Uterus (tissue), 3 donors: ENCODE measurements at regions not wholly inside any gene's neighbourhood (a gene's known extent, or its start where the extent isn't known, plus 50 kb on each side); places are given as distances from the start of the nearest gene placed in this dataset.

Experiments
- DNase-seq, 2 donors: peaks; one replicate each; pipeline ENCODE4 v3.0.0-alpha.2; 2019 to 2020
- H3K27ac ChIP-seq, 2 donors: fragments of 200-600 bp; sonication (generic); 1 replicate in 1 of 2; 2 replicates in 1 of 2; pipeline ENCODE4 v1.5.1; 2016 to 2018
- H3K27me3 ChIP-seq, 2 donors: fragments of 200-600 bp; sonication (generic); one replicate each; pipeline ENCODE4 v1.5.1; 2018 to 2019; ENCODE audit warnings: control low read depth in 1 of 2
- H3K36me3 ChIP-seq, 2 donors: fragments of 200-600 bp; sonication (generic); one replicate each; pipeline ENCODE4 v1.5.1; 2019; ENCODE audit warnings: control low read depth in 1 of 2
- H3K4me1 ChIP-seq, 2 donors: fragments of 200-600 bp; sonication (generic); one replicate each; pipeline ENCODE4 v1.5.1; 2018 to 2019; ENCODE audit warnings: control low read depth in 1 of 2
- H3K4me3 ChIP-seq, 2 donors: fragments of 200-600 bp; sonication (generic); 1 replicate in 1 of 2; 2 replicates in 1 of 2; pipeline ENCODE4 v1.5.1; 2018 to 2019; ENCODE audit warnings: mild to moderate bottlenecking in 1 of 2
- H3K9me3 ChIP-seq, 2 donors: fragments of 200-600 bp; sonication (generic); one replicate each; pipeline ENCODE4 v1.5.1; 2019; ENCODE audit warnings: control low read depth in 1 of 2
- POLR2A ChIP-seq, 2 donors: fragments of 450-650 bp; IDR thresholded peaks; one replicate each; pipeline ENCODE4 v1.6.1; 2016; ENCODE audit warnings: antibody characterized with exemption in 2 of 2, mild to moderate bottlenecking in 1 of 2, moderate library complexity in 1 of 2
- intact Hi-C: fragments of 100-400 bp; cut with DNase I; formaldehyde crosslinking; loops from one replicate; pipeline ENCODE4 v1.15.1; 2023; ENCODE audit warnings: low total_unique reads
- TF ChIP-seq, protein P1 (sequence below), 4 experiments: fragments of 200-600 bp in 2 of 4; fragments of 450-650 bp in 2 of 4; sonication (generic) in 2 of 4; IDR thresholded peaks; one replicate each; pipeline ENCODE4 v1.5.1; 2016 to 2019; ENCODE audit warnings: antibody characterized with exemption in 4 of 4, mild to moderate bottlenecking in 2 of 4, moderate library complexity in 1 of 4
- donor health status: DM: yes; HTN: yes; CAD: no.

GRCh38 chr14:85897808-85898207 lies 367.9 kb downstream of the FLRT2 start:
- no peaks in the 10 kb centered on the region for H3K9me3 ChIP-seq
- no peaks in the 10 kb centered on the region for H3K27me3 ChIP-seq
- no peak for DNase-seq
- no peak overlapping the region for H3K4me3 ChIP-seq
- H3K36me3 ChIP-seq = no peaks in the 10 kb centered on the region
- TF ChIP-seq, protein P1, sequence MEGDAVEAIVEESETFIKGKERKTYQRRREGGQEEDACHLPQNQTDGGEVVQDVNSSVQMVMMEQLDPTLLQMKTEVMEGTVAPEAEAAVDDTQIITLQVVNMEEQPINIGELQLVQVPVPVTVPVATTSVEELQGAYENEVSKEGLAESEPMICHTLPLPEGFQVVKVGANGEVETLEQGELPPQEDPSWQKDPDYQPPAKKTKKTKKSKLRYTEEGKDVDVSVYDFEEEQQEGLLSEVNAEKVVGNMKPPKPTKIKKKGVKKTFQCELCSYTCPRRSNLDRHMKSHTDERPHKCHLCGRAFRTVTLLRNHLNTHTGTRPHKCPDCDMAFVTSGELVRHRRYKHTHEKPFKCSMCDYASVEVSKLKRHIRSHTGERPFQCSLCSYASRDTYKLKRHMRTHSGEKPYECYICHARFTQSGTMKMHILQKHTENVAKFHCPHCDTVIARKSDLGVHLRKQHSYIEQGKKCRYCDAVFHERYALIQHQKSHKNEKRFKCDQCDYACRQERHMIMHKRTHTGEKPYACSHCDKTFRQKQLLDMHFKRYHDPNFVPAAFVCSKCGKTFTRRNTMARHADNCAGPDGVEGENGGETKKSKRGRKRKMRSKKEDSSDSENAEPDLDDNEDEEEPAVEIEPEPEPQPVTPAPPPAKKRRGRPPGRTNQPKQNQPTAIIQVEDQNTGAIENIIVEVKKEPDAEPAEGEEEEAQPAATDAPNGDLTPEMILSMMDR (IDR thresholded peaks at IDR 0.05) = no peak
- TF ChIP-seq POLR2A (IDR thresholded peaks at IDR 0.05) = no peak
- intact Hi-C loops = no loop called here
- no peaks in the 10 kb centered on the region for H3K4me1 ChIP-seq
- no peak overlapping the region for H3K27ac ChIP-seq

GRCh38 chr14:85895603-85896002 lies 365.7 kb downstream of the FLRT2 start:
- no peak for DNase-seq
- H3K4me1 ChIP-seq = no peaks in the 10 kb centered on the region
- no peak overlapping the region for H3K4me3 ChIP-seq
- H3K27me3 ChIP-seq = no peaks in the 10 kb centered on the region
- intact Hi-C loops = no loop called here
- no peak overlapping the region for H3K27ac ChIP-seq
- no peaks in the 10 kb centered on the region for H3K36me3 ChIP-seq
- H3K9me3 ChIP-seq = no peaks in the 10 kb centered on the region
- no peak for TF ChIP-seq POLR2A (IDR thresholded peaks at IDR 0.05)
- TF ChIP-seq, protein P1 (IDR thresholded peaks at IDR 0.05) = no peak

GRCh38 chr14:85892251-85892650 lies 362.3 kb downstream of the FLRT2 start:
- Histone ChIP-seq H3K27ac (no peak overlapping the region), H3K4me1 (no peaks in the 10 kb centered on the region), H3K27me3 (no peaks in the 10 kb centered on the region), H3K9me3 (no peaks in the 10 kb centered on the region), H3K4me3 (no peak overlapping the region), H3K36me3 (no peaks in the 10 kb centered on the region)
- intact Hi-C loops = no loop called here
- no peak for DNase-seq
- TF ChIP-seq POLR2A (IDR thresholded peaks at IDR 0.05) = no peak
- TF ChIP-seq, protein P1 (IDR thresholded peaks at IDR 0.05) = no peak

DNA sequence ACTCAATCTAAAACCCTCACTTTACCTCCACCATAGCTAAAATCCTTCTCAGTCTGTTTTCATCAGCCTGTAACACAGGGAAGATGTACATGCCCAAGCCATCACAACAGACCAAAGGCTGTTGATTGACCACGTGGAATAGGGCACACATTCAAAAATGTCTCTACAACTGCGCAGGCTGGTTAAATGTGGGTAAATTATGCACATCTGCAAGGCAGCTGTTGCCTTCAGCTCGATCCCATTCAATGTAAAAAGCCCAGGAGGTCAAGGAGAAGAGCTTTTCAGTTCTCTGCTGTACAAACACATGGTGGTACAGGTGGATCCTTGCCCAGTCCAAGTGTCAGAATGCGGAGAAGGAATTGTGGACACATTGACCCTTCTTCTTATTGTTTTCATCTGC lies 354.0 kb downstream of the FLRT2 start:
- H3K36me3 ChIP-seq = no peaks in the 10 kb centered on the region
- no peak overlapping the region for H3K4me3 ChIP-seq
- intact Hi-C loops = no loop called here
- no peak for TF ChIP-seq POLR2A (IDR thresholded peaks at IDR 0.05)
- TF ChIP-seq, protein P1 (IDR thresholded peaks at IDR 0.05) = no peak
- no peak for DNase-seq
- no peaks in the 10 kb centered on the region for H3K4me1 ChIP-seq
- no peaks in the 10 kb centered on the region for H3K27me3 ChIP-seq
- no peak overlapping the region for H3K27ac ChIP-seq
- no peaks in the 10 kb centered on the region for H3K9me3 ChIP-seq

DNA sequence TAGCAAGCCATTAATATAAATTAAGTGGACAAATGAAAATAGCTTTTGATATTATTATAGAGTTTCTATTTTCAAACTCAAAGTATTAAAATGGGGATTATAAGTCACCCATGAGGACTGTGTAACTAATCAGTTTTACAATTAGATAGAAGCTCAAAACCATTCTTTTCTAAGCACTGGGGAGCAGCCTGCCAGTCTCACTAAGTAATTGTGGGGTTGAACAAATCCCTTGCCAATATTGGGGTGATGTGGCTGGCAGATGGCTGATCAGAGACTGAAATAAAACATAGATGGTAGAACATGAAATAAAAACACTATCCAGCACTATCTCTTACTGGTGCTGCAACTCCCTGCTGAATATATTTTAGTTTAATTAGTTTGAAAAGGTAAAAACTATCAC lies 353.2 kb downstream of the FLRT2 start:
- Histone ChIP-seq H3K9me3 (no peaks in the 10 kb centered on the region), H3K4me3 (no peak overlapping the region), H3K36me3 (no peaks in the 10 kb centered on the region), H3K27me3 (no peaks in the 10 kb centered on the region), H3K4me1 (no peaks in the 10 kb centered on the region), H3K27ac (no peak overlapping the region)
- no peak for DNase-seq
- intact Hi-C loops = no loop called here
- TF ChIP-seq POLR2A (IDR thresholded peaks at IDR 0.05) = no peak
- TF ChIP-seq, protein P1 (IDR thresholded peaks at IDR 0.05) = no peak
